ENCODE measurements at regions not wholly inside any gene's neighbourhood (a gene's known extent, or its start where the extent isn't known, plus 50 kb on each side); places are given as distances from the start of the nearest gene placed in this dataset.

- TF ChIP-seq CTCF (IDR thresholded peaks at IDR 0.05; ENCODE audit: low read length) = no peak
- no peak for TF ChIP-seq EZH2phosphoT487 (IDR thresholded peaks at IDR 0.05; ENCODE audit: low read length)
Observed at GRCh38 chr4:12231098-12231497, 802.4 kb upstream of the HS3ST1 start.
